GM23338 (cell line): ENCODE measurements at regions not wholly inside any gene's neighbourhood (a gene's known extent, or its start where the extent isn't known, plus 50 kb on each side); places are given as distances from the start of the nearest gene placed in this dataset.

Experiments
- ATAC-seq: fragments of 200-7000 bp; cut with Tn5 transposase; 3 replicates; pipeline ENCODE4 v1.9.1; 2020
- DNase-seq: peaks from one replicate; pipeline ENCODE4 v3.0.0-alpha.2; 2015; ENCODE audit warnings: low spot score
- H2AFZ ChIP-seq: fragments of 200-600 bp; sonication (generic); 2 replicates; pipeline ENCODE4 v1.8.0; 2016; ENCODE audit warnings: antibody characterized with exemption, mild to moderate bottlenecking, moderate library complexity
- H3F3A ChIP-seq: fragments of 200-600 bp; sonication (generic); replicated peaks from 2 replicates; pipeline ENCODE4 v1.8.0; 2017; ENCODE audit warnings: antibody characterized with exemption, mixed run types, low read depth
- H3K27ac ChIP-seq: fragments of 200-600 bp; sonication (generic); 2 replicates; pipeline ENCODE4 v1.6.1; 2016; ENCODE audit warnings: low read depth
- H3K27me3 ChIP-seq: fragments of 200-600 bp; sonication (generic); 2 replicates; pipeline ENCODE4 v1.8.0; 2016; ENCODE audit warnings: mild to moderate bottlenecking, mixed run types, moderate library complexity; ENCODE audit not compliant: insufficient read depth
- H3K36me3 ChIP-seq: fragments of 200-600 bp; sonication (generic); 2 replicates; pipeline ENCODE4 v1.8.0; 2016; ENCODE audit warnings: mild to moderate bottlenecking; ENCODE audit not compliant: insufficient read depth
- H3K4me1 ChIP-seq: fragments of 200-600 bp; sonication (generic); 2 replicates; pipeline ENCODE4 v1.8.0; 2016; ENCODE audit warnings: mild to moderate bottlenecking, moderate library complexity; ENCODE audit not compliant: insufficient read depth
- H3K4me2 ChIP-seq: fragments of 200-600 bp; sonication (generic); 2 replicates; pipeline ENCODE4 v1.7.1; 2017; ENCODE audit warnings: mixed run types
- H3K4me3 ChIP-seq: fragments of 200-600 bp; sonication (generic); 2 replicates; pipeline ENCODE4 v1.6.1; 2016; ENCODE audit warnings: mixed run types
- H3K79me2 ChIP-seq: fragments of 200-600 bp; sonication (generic); replicated peaks from 2 replicates; pipeline ENCODE4 v1.8.0; 2017; ENCODE audit warnings: mild to moderate bottlenecking; ENCODE audit not compliant: insufficient read depth
- H3K9me2 ChIP-seq: fragments of 200-600 bp; sonication (generic); 2 replicates; pipeline ENCODE4 v1.8.0; 2017; ENCODE audit not compliant: insufficient read depth
- H4K20me1 ChIP-seq: fragments of 200-600 bp; sonication (generic); replicated peaks from 2 replicates; pipeline ENCODE4 v1.8.0; 2017; ENCODE audit warnings: mild to moderate bottlenecking; ENCODE audit not compliant: insufficient read depth
- H3K27ac Mint-ChIP-seq: 2 replicates; pipeline ENCODE4 v1.8.0; 2020; ENCODE audit warnings: inconsistent platforms, mild to moderate bottlenecking, moderate library complexity, mixed read lengths
- H3K27me3 Mint-ChIP-seq: 3 replicates; pipeline ENCODE4 v1.8.0; 2022; ENCODE audit warnings: low read depth, mild to moderate bottlenecking, moderate library complexity, mixed read lengths, inconsistent platforms; ENCODE audit not compliant: insufficient read depth, poor library complexity
- H3K36me3 Mint-ChIP-seq: 3 replicates; pipeline ENCODE4 v1.8.0; 2021; ENCODE audit warnings: low read depth, mild to moderate bottlenecking, inconsistent platforms, moderate library complexity, mixed read lengths
- H3K4me1 Mint-ChIP-seq: 3 replicates; pipeline ENCODE4 v1.8.0; 2020; ENCODE audit warnings: mild to moderate bottlenecking, inconsistent platforms, mixed read lengths
- H3K4me3 Mint-ChIP-seq: 3 replicates; pipeline ENCODE4 v1.8.0; 2021; ENCODE audit warnings: moderate library complexity, mild to moderate bottlenecking, inconsistent platforms, mixed read lengths
- H3K9me3 Mint-ChIP-seq: 3 replicates; pipeline ENCODE4 v1.8.0; 2020; ENCODE audit warnings: moderate library complexity, mild to moderate bottlenecking, inconsistent platforms, mixed read lengths
- CREB1 ChIP-seq: fragments of 250-450 bp; sonication (Bioruptor Pico); IDR thresholded peaks from 2 replicates; pipeline ENCODE4 v1.5.0; 2020; ENCODE audit warnings: low read depth, mild to moderate bottlenecking, moderate library complexity
- EZH2 ChIP-seq: fragments of 200-600 bp; sonication (generic); IDR thresholded peaks from one replicate; pipeline ENCODE4 v1.8.0; 2017; ENCODE audit warnings: antibody characterized with exemption, mild to moderate bottlenecking, low read depth; ENCODE audit not compliant: unreplicated experiment
- EZH2phosphoT487 ChIP-seq: fragments of 200-600 bp; sonication (generic); IDR thresholded peaks from one replicate; pipeline ENCODE4 v1.8.1; 2018; ENCODE audit warnings: antibody characterized with exemption; ENCODE audit not compliant: unreplicated experiment
- JUNB ChIP-seq: IDR thresholded peaks from one replicate; pipeline ENCODE4 v1.6.1; 2016; ENCODE audit warnings: antibody characterized with exemption; ENCODE audit not compliant: unreplicated experiment
- NANOG ChIP-seq: IDR thresholded peaks from 2 replicates; pipeline ENCODE4 v1.6.1; 2016; ENCODE audit warnings: antibody characterized with exemption, borderline replicate concordance
- POLR2AphosphoS5 ChIP-seq: IDR thresholded peaks from 2 replicates; pipeline ENCODE4 v1.6.1; 2016; ENCODE audit warnings: antibody characterized with exemption, low read depth
- STAT1 ChIP-seq: IDR thresholded peaks from one replicate; pipeline ENCODE4 v1.6.1; 2016; ENCODE audit warnings: antibody characterized with exemption; ENCODE audit not compliant: unreplicated experiment
- ZNF114 ChIP-seq: fragments of 250-450 bp; sonication (Bioruptor Pico); IDR thresholded peaks from 2 replicates; pipeline ENCODE4 v1.5.0; 2020; ENCODE audit warnings: mild to moderate bottlenecking, moderate library complexity
- ZNF331 ChIP-seq: fragments of 250-450 bp; sonication (Bioruptor Pico); IDR thresholded peaks from 2 replicates; pipeline ENCODE4 v1.5.0; 2020; ENCODE audit warnings: low read depth, mild to moderate bottlenecking, moderate library complexity
- TF ChIP-seq, protein P1 (sequence below): IDR thresholded peaks from 2 replicates; pipeline ENCODE4 v1.6.1; 2016; ENCODE audit warnings: antibody characterized with exemption
- TF ChIP-seq, protein P2 (sequence below): IDR thresholded peaks from one replicate; pipeline ENCODE4 v1.6.1; 2018; ENCODE audit warnings: antibody characterized with exemption; ENCODE audit not compliant: unreplicated experiment
- TF ChIP-seq, protein P3 (sequence below), 2 experiments: fragments of 200-600 bp in 1 of 2; sonication (generic) in 1 of 2; conservative IDR thresholded peaks; 2 replicates each; pipeline versions ENCODE4 v1.5.1 to v1.6.1; 2016 to 2017; ENCODE audit warnings: antibody characterized with exemption in 2 of 2, low read depth in 2 of 2, mild to moderate bottlenecking in 2 of 2, moderate library complexity in 1 of 2
- TF ChIP-seq, protein P4 (sequence below): fragments of 250-450 bp; sonication (Bioruptor Pico); IDR thresholded peaks from 2 replicates; pipeline ENCODE4 v1.5.0; 2020; ENCODE audit warnings: mild to moderate bottlenecking, moderate library complexity

DNA sequence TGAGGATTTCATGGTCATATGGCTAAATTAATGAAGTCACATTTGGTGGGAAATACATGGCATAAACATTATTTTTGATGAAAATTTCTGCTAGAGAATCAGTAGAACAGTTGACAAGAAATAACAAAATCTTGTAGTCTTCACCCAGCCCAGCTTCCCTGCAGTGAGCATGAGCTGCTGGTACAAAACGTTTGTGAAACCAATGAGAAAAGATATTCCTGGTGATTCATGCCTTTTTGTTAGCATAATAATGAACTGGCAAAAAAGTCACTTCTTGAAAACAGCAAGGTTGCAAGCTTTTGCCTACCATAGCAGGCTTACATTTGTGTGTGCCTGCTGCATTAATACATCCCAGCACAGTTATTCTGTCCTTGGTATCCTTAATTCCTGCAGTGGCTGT is 475.9 kb upstream of the HTR2A start:
- Histone ChIP-seq H3K9me2 (no peaks in the 10 kb centered on the region), H3K27me3 (no peaks in the 10 kb centered on the region), H3K36me3 (peaks cover 12% of the 10 kb centered on the region), H2AFZ (0 out of 2 replicates have a peak overlapping the region, but pooled peaks have one; percentile 2), H3F3A (no peaks in the 10 kb centered on the region), H3K4me1 (peaks cover 12% of the 10 kb centered on the region; the same call in 1 of the 2 replicates), H3K79me2 (no peaks in the 10 kb centered on the region), H4K20me1 (no peaks in the 10 kb centered on the region), H3K4me3 (no peak overlapping the region), H3K4me2 (peak overlapping the region; percentile 5; the same call in 1 of the 2 replicates), H3K27ac (no peak overlapping the region)
- H3K27me3 Mint-ChIP-seq: peaks cover 5% of the 10 kb centered on the region
- ATAC-seq: peak; percentile 55
- H3K9me3 Mint-ChIP-seq: peaks cover 27% of the 10 kb centered on the region
- H3K4me1 Mint-ChIP-seq: peaks cover 13% of the 10 kb centered on the region; the same call in 2 of the 3 replicates
- DNase-seq: peak; percentile 21
- peaks cover 24% of the 10 kb centered on the region for H3K36me3 Mint-ChIP-seq
- 0 out of 2 replicates have a peak overlapping the region, but pooled peaks have one; percentile 80 for H3K27ac Mint-ChIP-seq
- TF ChIP-seq EZH2: no peak
- no peak for TF ChIP-seq JUNB
- no peak for TF ChIP-seq POLR2AphosphoS5
- no peak for TF ChIP-seq EZH2phosphoT487
- TF ChIP-seq, protein P1, sequence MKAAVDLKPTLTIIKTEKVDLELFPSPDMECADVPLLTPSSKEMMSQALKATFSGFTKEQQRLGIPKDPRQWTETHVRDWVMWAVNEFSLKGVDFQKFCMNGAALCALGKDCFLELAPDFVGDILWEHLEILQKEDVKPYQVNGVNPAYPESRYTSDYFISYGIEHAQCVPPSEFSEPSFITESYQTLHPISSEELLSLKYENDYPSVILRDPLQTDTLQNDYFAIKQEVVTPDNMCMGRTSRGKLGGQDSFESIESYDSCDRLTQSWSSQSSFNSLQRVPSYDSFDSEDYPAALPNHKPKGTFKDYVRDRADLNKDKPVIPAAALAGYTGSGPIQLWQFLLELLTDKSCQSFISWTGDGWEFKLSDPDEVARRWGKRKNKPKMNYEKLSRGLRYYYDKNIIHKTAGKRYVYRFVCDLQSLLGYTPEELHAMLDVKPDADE: no peak
- no peak for TF ChIP-seq STAT1
- TF ChIP-seq, protein P2, sequence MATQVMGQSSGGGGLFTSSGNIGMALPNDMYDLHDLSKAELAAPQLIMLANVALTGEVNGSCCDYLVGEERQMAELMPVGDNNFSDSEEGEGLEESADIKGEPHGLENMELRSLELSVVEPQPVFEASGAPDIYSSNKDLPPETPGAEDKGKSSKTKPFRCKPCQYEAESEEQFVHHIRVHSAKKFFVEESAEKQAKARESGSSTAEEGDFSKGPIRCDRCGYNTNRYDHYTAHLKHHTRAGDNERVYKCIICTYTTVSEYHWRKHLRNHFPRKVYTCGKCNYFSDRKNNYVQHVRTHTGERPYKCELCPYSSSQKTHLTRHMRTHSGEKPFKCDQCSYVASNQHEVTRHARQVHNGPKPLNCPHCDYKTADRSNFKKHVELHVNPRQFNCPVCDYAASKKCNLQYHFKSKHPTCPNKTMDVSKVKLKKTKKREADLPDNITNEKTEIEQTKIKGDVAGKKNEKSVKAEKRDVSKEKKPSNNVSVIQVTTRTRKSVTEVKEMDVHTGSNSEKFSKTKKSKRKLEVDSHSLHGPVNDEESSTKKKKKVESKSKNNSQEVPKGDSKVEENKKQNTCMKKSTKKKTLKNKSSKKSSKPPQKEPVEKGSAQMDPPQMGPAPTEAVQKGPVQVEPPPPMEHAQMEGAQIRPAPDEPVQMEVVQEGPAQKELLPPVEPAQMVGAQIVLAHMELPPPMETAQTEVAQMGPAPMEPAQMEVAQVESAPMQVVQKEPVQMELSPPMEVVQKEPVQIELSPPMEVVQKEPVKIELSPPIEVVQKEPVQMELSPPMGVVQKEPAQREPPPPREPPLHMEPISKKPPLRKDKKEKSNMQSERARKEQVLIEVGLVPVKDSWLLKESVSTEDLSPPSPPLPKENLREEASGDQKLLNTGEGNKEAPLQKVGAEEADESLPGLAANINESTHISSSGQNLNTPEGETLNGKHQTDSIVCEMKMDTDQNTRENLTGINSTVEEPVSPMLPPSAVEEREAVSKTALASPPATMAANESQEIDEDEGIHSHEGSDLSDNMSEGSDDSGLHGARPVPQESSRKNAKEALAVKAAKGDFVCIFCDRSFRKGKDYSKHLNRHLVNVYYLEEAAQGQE: no peak
- TF ChIP-seq, protein P3, sequence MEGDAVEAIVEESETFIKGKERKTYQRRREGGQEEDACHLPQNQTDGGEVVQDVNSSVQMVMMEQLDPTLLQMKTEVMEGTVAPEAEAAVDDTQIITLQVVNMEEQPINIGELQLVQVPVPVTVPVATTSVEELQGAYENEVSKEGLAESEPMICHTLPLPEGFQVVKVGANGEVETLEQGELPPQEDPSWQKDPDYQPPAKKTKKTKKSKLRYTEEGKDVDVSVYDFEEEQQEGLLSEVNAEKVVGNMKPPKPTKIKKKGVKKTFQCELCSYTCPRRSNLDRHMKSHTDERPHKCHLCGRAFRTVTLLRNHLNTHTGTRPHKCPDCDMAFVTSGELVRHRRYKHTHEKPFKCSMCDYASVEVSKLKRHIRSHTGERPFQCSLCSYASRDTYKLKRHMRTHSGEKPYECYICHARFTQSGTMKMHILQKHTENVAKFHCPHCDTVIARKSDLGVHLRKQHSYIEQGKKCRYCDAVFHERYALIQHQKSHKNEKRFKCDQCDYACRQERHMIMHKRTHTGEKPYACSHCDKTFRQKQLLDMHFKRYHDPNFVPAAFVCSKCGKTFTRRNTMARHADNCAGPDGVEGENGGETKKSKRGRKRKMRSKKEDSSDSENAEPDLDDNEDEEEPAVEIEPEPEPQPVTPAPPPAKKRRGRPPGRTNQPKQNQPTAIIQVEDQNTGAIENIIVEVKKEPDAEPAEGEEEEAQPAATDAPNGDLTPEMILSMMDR (conservative IDR thresholded peaks at IDR 0.05; ENCODE audit: low read depth in 2 of 2): no peak
- no peak for TF ChIP-seq ZNF331 (CRISPR knock-in tag)
- TF ChIP-seq, protein P4, sequence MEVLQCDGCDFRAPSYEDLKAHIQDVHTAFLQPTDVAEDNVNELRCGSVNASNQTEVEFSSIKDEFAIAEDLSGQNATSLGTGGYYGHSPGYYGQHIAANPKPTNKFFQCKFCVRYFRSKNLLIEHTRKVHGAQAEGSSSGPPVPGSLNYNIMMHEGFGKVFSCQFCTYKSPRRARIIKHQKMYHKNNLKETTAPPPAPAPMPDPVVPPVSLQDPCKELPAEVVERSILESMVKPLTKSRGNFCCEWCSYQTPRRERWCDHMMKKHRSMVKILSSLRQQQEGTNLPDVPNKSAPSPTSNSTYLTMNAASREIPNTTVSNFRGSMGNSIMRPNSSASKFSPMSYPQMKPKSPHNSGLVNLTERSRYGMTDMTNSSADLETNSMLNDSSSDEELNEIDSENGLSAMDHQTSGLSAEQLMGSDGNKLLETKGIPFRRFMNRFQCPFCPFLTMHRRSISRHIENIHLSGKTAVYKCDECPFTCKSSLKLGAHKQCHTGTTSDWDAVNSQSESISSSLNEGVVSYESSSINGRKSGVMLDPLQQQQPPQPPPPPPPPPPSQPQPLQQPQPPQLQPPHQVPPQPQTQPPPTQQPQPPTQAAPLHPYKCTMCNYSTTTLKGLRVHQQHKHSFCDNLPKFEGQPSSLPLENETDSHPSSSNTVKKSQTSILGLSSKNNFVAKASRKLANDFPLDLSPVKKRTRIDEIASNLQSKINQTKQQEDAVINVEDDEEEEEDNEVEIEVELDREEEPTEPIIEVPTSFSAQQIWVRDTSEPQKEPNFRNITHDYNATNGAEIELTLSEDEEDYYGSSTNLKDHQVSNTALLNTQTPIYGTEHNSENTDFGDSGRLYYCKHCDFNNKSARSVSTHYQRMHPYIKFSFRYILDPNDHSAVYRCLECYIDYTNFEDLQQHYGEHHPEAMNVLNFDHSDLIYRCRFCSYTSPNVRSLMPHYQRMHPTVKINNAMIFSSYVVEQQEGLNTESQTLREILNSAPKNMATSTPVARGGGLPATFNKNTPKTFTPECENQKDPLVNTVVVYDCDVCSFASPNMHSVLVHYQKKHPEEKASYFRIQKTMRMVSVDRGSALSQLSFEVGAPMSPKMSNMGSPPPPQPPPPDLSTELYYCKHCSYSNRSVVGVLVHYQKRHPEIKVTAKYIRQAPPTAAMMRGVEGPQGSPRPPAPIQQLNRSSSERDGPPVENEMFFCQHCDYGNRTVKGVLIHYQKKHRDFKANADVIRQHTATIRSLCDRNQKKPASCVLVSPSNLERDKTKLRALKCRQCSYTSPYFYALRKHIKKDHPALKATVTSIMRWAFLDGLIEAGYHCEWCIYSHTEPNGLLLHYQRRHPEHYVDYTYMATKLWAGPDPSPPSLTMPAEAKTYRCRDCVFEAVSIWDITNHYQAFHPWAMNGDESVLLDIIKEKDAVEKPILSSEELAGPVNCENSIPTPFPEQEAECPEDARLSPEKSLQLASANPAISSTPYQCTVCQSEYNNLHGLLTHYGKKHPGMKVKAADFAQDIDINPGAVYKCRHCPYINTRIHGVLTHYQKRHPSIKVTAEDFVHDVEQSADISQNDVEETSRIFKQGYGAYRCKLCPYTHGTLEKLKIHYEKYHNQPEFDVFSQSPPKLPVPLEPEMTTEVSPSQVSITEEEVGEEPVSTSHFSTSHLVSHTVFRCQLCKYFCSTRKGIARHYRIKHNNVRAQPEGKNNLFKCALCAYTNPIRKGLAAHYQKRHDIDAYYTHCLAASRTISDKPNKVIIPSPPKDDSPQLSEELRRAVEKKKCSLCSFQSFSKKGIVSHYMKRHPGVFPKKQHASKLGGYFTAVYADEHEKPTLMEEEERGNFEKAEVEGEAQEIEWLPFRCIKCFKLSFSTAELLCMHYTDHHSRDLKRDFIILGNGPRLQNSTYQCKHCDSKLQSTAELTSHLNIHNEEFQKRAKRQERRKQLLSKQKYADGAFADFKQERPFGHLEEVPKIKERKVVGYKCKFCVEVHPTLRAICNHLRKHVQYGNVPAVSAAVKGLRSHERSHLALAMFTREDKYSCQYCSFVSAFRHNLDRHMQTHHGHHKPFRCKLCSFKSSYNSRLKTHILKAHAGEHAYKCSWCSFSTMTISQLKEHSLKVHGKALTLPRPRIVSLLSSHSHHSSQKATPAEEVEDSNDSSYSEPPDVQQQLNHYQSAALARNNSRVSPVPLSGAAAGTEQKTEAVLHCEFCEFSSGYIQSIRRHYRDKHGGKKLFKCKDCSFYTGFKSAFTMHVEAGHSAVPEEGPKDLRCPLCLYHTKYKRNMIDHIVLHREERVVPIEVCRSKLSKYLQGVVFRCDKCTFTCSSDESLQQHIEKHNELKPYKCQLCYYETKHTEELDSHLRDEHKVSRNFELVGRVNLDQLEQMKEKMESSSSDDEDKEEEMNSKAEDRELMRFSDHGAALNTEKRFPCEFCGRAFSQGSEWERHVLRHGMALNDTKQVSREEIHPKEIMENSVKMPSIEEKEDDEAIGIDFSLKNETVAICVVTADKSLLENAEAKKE (CRISPR knock-in tag): no peak
- TF ChIP-seq ZNF114: no peak
- TF ChIP-seq NANOG: no peak
- TF ChIP-seq CREB1: no peak
- H3K4me3 Mint-ChIP-seq: no peak overlapping the region
